Fibroblast of skin of left quadriceps (primary cell): ENCODE measurements at regions not wholly inside any gene's neighbourhood (a gene's known extent, or its start where the extent isn't known, plus 50 kb on each side); places are given as distances from the start of the nearest gene placed in this dataset.
A peak's percentile ranks its signal among the peaks of the same experiment; 100 is the strongest.
"Not testable (repeated sequence)": the region's sequence is repeated elsewhere in the genome, so short reads cannot be mapped to it uniquely, and the experiment has no call there.

ENCODE experiments used
- DNase-seq, 2 experiments: peaks; one replicate each; pipeline ENCODE4 v3.0.0-alpha.2; 2013; ENCODE audit warnings: low read depth in 2 of 2

- no peak for DNase-seq
Observed at GRCh38 chr17:54191261-54191660, 368.5 kb downstream of the KIF2B start.

GRCh38 chr17:54194268-54194667 is 371.5 kb downstream of the KIF2B start:
- DNase-seq = no peak

- DNase-seq = no peak
Observed at GRCh38 chr17:54196751-54197150, 374.0 kb downstream of the KIF2B start.

GRCh38 chr17:54201380-54201779 is 378.7 kb downstream of the KIF2B start:
- not testable (repeated sequence) for DNase-seq

- no peak for DNase-seq
Observed at GRCh38 chr17:54220829-54221228, 398.1 kb downstream of the KIF2B start.

- DNase-seq = no peak
Observed at GRCh38 chr17:54221499-54221898, 398.8 kb downstream of the KIF2B start.

- no peak for DNase-seq
Observed at GRCh38 chr17:54235571-54235970, 412.8 kb downstream of the KIF2B start.

GRCh38 chr17:54237911-54238515 is 415.3 kb downstream of the KIF2B start:
- DNase-seq = no peak

- DNase-seq = no peak
Observed at GRCh38 chr17:54239291-54239690, 416.6 kb downstream of the KIF2B start.

GRCh38 chr17:54255696-54256095 is 433.0 kb downstream of the KIF2B start:
- no peak for DNase-seq

GRCh38 chr17:54256401-54256929 is 433.7 kb downstream of the KIF2B start:
- DNase-seq = no peak

GRCh38 chr17:54257440-54257839 is 434.7 kb downstream of the KIF2B start:
- DNase-seq = no peak

- DNase-seq = no peak
Observed at GRCh38 chr17:54259476-54259875, 436.7 kb downstream of the KIF2B start.

GRCh38 chr17:54261465-54261864 is 438.7 kb downstream of the KIF2B start:
- no peak for DNase-seq

GRCh38 chr17:54269881-54270280 is 447.2 kb downstream of the KIF2B start:
- no peak for DNase-seq

GRCh38 chr17:54270499-54270898 is 447.8 kb downstream of the KIF2B start:
- no peak for DNase-seq

- DNase-seq = no peak
Observed at GRCh38 chr17:54277868-54278267, 455.1 kb downstream of the KIF2B start.

- DNase-seq = no peak
Observed at GRCh38 chr17:54280741-54281140, 458.0 kb downstream of the KIF2B start.

- no peak for DNase-seq
Observed at GRCh38 chr17:54282886-54283285, 460.2 kb downstream of the KIF2B start.

GRCh38 chr17:54307351-54307750 is 484.6 kb downstream of the KIF2B start:
- DNase-seq = peak; percentile 12 to 14

GRCh38 chr17:54324813-54325212 is 502.1 kb downstream of the KIF2B start:
- no peak for DNase-seq

- DNase-seq = no peak
Observed at GRCh38 chr17:54339731-54340130, 517.0 kb downstream of the KIF2B start.

- no peak for DNase-seq
Observed at GRCh38 chr17:54347495-54347894, 524.8 kb downstream of the KIF2B start.

- DNase-seq = no peak
Observed at GRCh38 chr17:54348234-54348633, 525.5 kb downstream of the KIF2B start.
